ENCODE measurements at regions not wholly inside any gene's neighbourhood (a gene's known extent, or its start where the extent isn't known, plus 50 kb on each side); places are given as distances from the start of the nearest gene placed in this dataset.

- TF ChIP-seq CTCF (conservative IDR thresholded peaks at IDR 0.05), result no peak
- TF ChIP-seq EZH2 (IDR thresholded peaks at IDR 0.05; ENCODE audit: low read depth), result no peak
These were observed 208.9 kb upstream of the POGK start for GRCh38 chr1:166630369-166630768.
